Breast epithelium (tissue), 4 donors: ENCODE measurements at regions not wholly inside any gene's neighbourhood (a gene's known extent, or its start where the extent isn't known, plus 50 kb on each side); places are given as distances from the start of the nearest gene placed in this dataset.

Experiments
- DNase-seq, 2 donors: peaks; one replicate each; pipeline ENCODE4 v3.0.0-alpha.2; 2019; ENCODE audit warnings: low spot score in 2 of 2
- H3K27ac ChIP-seq, 2 donors: fragments of 200-600 bp; sonication (generic) in 1 of 2; one replicate each; pipeline ENCODE4 v1.5.1; 2016 to 2019; ENCODE audit warnings: mild to moderate bottlenecking in 1 of 2
- H3K27me3 ChIP-seq, 2 donors: fragments of 200-600 bp; sonication (generic) in 1 of 2; one replicate each; pipeline versions ENCODE4 v1.5.1 to v1.6.0; 2017 to 2019; ENCODE audit warnings: control low read depth in 1 of 2, mild to moderate bottlenecking in 1 of 2
- H3K36me3 ChIP-seq: fragments of 200-600 bp; one replicate; pipeline ENCODE4 v1.5.1; 2019
- H3K4me1 ChIP-seq, 2 donors: fragments of 200-600 bp; sonication (generic); one replicate each; pipeline ENCODE4 v1.5.1; 2016 to 2019; ENCODE audit warnings: control low read depth in 1 of 2
- H3K4me3 ChIP-seq, 3 donors: fragments of 200-600 bp; sonication (generic); 1 replicate in 2 of 3; 2 replicates in 1 of 3; pipeline ENCODE4 v1.5.1; 2016 to 2019; ENCODE audit warnings: mild to moderate bottlenecking in 3 of 3, moderate library complexity in 2 of 3
- H3K9me3 ChIP-seq, 2 donors: fragments of 200-600 bp; sonication (generic) in 1 of 2; one replicate each; pipeline ENCODE4 v1.5.1; 2016 to 2019; ENCODE audit warnings: control low read depth in 1 of 2
- POLR2A ChIP-seq: fragments of 450-650 bp; IDR thresholded peaks from one replicate; pipeline ENCODE4 v1.6.1; 2016; ENCODE audit warnings: antibody characterized with exemption, mild to moderate bottlenecking, moderate library complexity
- POLR2AphosphoS5 ChIP-seq, 3 donors: sonication (generic); formaldehyde crosslinking; IDR thresholded peaks; one replicate each; pipeline ENCODE4 v1.6.1; 2017; ENCODE audit warnings: antibody characterized with exemption in 3 of 3
- intact Hi-C: fragments of 100-400 bp; cut with DNase I; formaldehyde crosslinking; loops from one replicate; pipeline ENCODE4 v1.15.1; 2023; ENCODE audit warnings: low total_unique reads
- TF ChIP-seq, protein P1 (sequence below), 3 donors: fragments of 450-650 bp; IDR thresholded peaks; one replicate each; pipeline ENCODE4 v1.5.1; 2016 to 2017; ENCODE audit warnings: antibody characterized with exemption in 3 of 3, mild to moderate bottlenecking in 3 of 3, moderate library complexity in 3 of 3

DNA sequence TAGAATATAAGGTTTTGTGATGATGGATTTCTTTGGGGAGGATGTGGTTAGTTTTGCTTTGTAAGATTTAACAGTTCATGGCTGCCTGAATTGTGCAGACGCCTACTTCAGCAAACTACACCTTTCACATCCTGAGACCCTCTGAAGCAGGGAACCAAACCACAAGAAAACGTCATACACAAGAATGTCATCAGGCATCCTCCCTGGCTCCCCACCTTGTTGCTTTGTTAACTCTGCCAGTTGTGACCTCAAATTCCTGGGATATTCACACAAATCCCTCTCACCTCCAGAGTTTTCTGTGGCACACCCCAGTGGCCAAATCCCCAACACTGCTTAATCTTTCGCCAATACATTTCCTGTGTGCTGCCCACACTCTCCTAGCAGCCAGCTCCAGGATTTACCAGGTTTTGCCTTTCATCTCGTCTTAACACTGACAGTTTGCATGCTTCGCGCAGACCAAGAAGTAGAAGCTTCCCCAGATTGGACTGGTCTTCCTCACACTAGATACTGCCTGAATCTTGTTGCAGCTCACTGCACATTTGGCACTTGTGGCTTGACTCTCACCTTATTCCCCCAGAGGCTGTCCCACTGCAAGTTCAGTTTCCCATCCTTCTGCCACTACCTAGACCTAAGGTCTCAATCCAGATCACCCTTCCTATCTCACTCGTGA is 51.1 kb upstream of the CTTNBP2NL start:
- Histone ChIP-seq H3K9me3 (peaks cover 2 to 4% of the 10 kb centered on the region in 2 donors), H3K4me3 (no peak overlapping the region), H3K4me1 (no peaks in the 10 kb centered on the region), H3K27ac (no peak overlapping the region), H3K36me3 (no peaks in the 10 kb centered on the region), H3K27me3 (no peaks in the 10 kb centered on the region)
- no peak for DNase-seq
- TF ChIP-seq, protein P1, sequence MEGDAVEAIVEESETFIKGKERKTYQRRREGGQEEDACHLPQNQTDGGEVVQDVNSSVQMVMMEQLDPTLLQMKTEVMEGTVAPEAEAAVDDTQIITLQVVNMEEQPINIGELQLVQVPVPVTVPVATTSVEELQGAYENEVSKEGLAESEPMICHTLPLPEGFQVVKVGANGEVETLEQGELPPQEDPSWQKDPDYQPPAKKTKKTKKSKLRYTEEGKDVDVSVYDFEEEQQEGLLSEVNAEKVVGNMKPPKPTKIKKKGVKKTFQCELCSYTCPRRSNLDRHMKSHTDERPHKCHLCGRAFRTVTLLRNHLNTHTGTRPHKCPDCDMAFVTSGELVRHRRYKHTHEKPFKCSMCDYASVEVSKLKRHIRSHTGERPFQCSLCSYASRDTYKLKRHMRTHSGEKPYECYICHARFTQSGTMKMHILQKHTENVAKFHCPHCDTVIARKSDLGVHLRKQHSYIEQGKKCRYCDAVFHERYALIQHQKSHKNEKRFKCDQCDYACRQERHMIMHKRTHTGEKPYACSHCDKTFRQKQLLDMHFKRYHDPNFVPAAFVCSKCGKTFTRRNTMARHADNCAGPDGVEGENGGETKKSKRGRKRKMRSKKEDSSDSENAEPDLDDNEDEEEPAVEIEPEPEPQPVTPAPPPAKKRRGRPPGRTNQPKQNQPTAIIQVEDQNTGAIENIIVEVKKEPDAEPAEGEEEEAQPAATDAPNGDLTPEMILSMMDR (IDR thresholded peaks at IDR 0.05) = no peak
- TF ChIP-seq POLR2A = no peak
- TF ChIP-seq POLR2AphosphoS5 (IDR thresholded peaks at IDR 0.05) = no peak
- intact Hi-C loops = loop anchor here (10.0 kb wide), 1 partner anchor 1190 kb away; no protein-coding TSS in a partner anchor
